SK-N-SH (cell line): ENCODE measurements at regions not wholly inside any gene's neighbourhood (a gene's known extent, or its start where the extent isn't known, plus 50 kb on each side); places are given as distances from the start of the nearest gene placed in this dataset.

Source experiments
- CTCF ChIA-PET: fragments of 300-600, 350-600 bp; formaldehyde crosslinking; extraction: SDS; loops from one replicate; lab custom pipeline; 2021; lab: Yijun Ruan, JAX
- POLR2A ChIA-PET: fragments of 350-600 bp; sonication (Branson Sonifier 250); formaldehyde crosslinking; extraction: SDS; loops from one replicate; lab custom pipeline; 2020; ENCODE audit warnings: antibody characterized with exemption, inconsistent platforms; lab: Yijun Ruan, JAX
- DNase-seq: peaks from one replicate; pipeline ENCODE4 v3.0.0; 2012
- H2AFZ ChIP-seq: fragments of 200-600 bp; sonication (generic); 2 replicates; pipeline ENCODE4 v1.8.1; 2016; ENCODE audit warnings: antibody characterized with exemption, mild to moderate bottlenecking, low read depth
- H3F3A ChIP-seq: fragments of 200-600 bp; sonication (generic); replicated peaks from 2 replicates; pipeline ENCODE3; 2016; ENCODE audit warnings: antibody characterized with exemption, mild to moderate bottlenecking; ENCODE audit not compliant: insufficient read depth
- H3K27ac ChIP-seq, 2 experiments: fragments of 200-500 bp in 1 of 2; fragments of 200-600 bp in 1 of 2; sonication (Bioruptor generic) in 1 of 2; sonication (generic), shearing (Covaris generic) in 1 of 2; 2 replicates each; pipeline versions ENCODE4 v1.5.1 to v1.6.1; 2014 to 2016; ENCODE audit warnings: low read depth in 2 of 2, inconsistent platforms in 1 of 2, low read length in 1 of 2, mild to moderate bottlenecking in 1 of 2, mixed read lengths in 1 of 2
- H3K27me3 ChIP-seq: fragments of 200-600 bp; sonication (generic), shearing (Covaris generic); 2 replicates; pipeline ENCODE4 v1.6.1; 2016; ENCODE audit warnings: mixed run types; ENCODE audit not compliant: insufficient read depth
- H3K36me3 ChIP-seq, 2 experiments: fragments of 200-500 bp in 1 of 2; fragments of 200-600 bp in 1 of 2; sonication (Bioruptor generic) in 1 of 2; sonication (generic) in 1 of 2; replicated peaks in 1 of 2; 2 replicates each; pipeline versions ENCODE3 to v1.5.1; 2014 to 2016; ENCODE audit warnings: low read length in 1 of 2, mild to moderate bottlenecking in 1 of 2; ENCODE audit not compliant: insufficient read depth in 2 of 2, control insufficient read depth in 1 of 2
- H3K4me1 ChIP-seq, 2 experiments: fragments of 200-500 bp in 1 of 2; fragments of 200-600 bp in 1 of 2; sonication (Bioruptor generic) in 1 of 2; sonication (generic), shearing (Covaris generic) in 1 of 2; 2 replicates each; pipeline versions ENCODE4 v1.5.1 to v1.6.1; 2014 to 2016; ENCODE audit warnings: low read depth in 1 of 2, low read length in 1 of 2, mixed run types in 1 of 2; ENCODE audit not compliant: insufficient read depth in 2 of 2, control insufficient read depth in 1 of 2
- H3K4me2 ChIP-seq: fragments of 200-600 bp; sonication (generic), shearing (Covaris generic); 2 replicates; pipeline ENCODE4 v1.6.1; 2017; ENCODE audit warnings: mixed run types
- H3K4me3 ChIP-seq, 2 experiments: fragments of 200-500 bp in 1 of 2; fragments of 200-600 bp in 1 of 2; sonication (Bioruptor generic) in 1 of 2; sonication (generic), shearing (Covaris generic) in 1 of 2; 2 replicates each; pipeline versions ENCODE4 v1.5.1 to v1.8.1; 2014 to 2016; ENCODE audit warnings: low read depth in 2 of 2, inconsistent platforms in 1 of 2, low read length in 1 of 2, mild to moderate bottlenecking in 1 of 2, mixed read lengths in 1 of 2, moderate library complexity in 1 of 2
- H3K79me2 ChIP-seq: fragments of 200-600 bp; sonication (generic); 2 replicates; pipeline ENCODE4 v1.8.1; 2017; ENCODE audit warnings: mild to moderate bottlenecking; ENCODE audit not compliant: insufficient read depth
- H3K9ac ChIP-seq: fragments of 200-600 bp; sonication (generic); 2 replicates; pipeline ENCODE4 v1.6.1; 2017; ENCODE audit warnings: mixed run types
- H3K9me2 ChIP-seq: fragments of 200-600 bp; sonication (generic); 2 replicates; pipeline ENCODE4 v1.6.1; 2017; ENCODE audit warnings: mixed run types
- H3K9me3 ChIP-seq: fragments of 200-600 bp; sonication (generic); 2 replicates; pipeline ENCODE4 v1.6.1; 2017; ENCODE audit warnings: mixed run types, mild to moderate bottlenecking, moderate library complexity
- H4K20me1 ChIP-seq: fragments of 200-600 bp; sonication (generic); 2 replicates; pipeline ENCODE4 v1.6.1; 2017; ENCODE audit warnings: mild to moderate bottlenecking, mixed run types; ENCODE audit not compliant: insufficient read depth
- CTCF ChIP-seq: fragments of 200-600 bp; sonication (generic); IDR thresholded peaks from 2 replicates; pipeline ENCODE4 v1.6.1; 2017; ENCODE audit warnings: antibody characterized with exemption, mild to moderate bottlenecking, moderate library complexity
- EP300 ChIP-seq, 2 experiments: IDR thresholded peaks; 2 replicates each; pipeline versions ENCODE4 v1.4.0 to v1.6.1; 2012; ENCODE audit warnings: borderline replicate concordance in 1 of 2, low read depth in 1 of 2, low read length in 1 of 2
- EZH2phosphoT487 ChIP-seq: fragments of 200-600 bp; sonication (generic); IDR thresholded peaks from 2 replicates; pipeline ENCODE4 v1.6.1; 2017; ENCODE audit warnings: low read depth, mixed run types, mild to moderate bottlenecking, antibody characterized with exemption, moderate library complexity, borderline replicate concordance
- FOSL2 ChIP-seq: IDR thresholded peaks from 2 replicates; pipeline ENCODE4 v1.4.0; 2012; ENCODE audit warnings: low read depth, mild to moderate bottlenecking, moderate library complexity, borderline replicate concordance
- GABPA ChIP-seq: IDR thresholded peaks from 2 replicates; pipeline ENCODE4 v1.4.0; 2012; ENCODE audit warnings: low read depth, mild to moderate bottlenecking
- GATA2 ChIP-seq: sonication (generic); formaldehyde crosslinking; IDR thresholded peaks from 2 replicates; pipeline ENCODE4 v1.5.0; 2020; ENCODE audit warnings: mild to moderate bottlenecking, missing genetic modification reagents
- JUND ChIP-seq: IDR thresholded peaks from 2 replicates; pipeline ENCODE4 v1.4.0; 2012
- MAX ChIP-seq: IDR thresholded peaks from 2 replicates; pipeline ENCODE4 v1.4.0; 2012; ENCODE audit warnings: low read depth
- MEF2A ChIP-seq: IDR thresholded peaks from 2 replicates; pipeline ENCODE4 v1.4.0; 2012; ENCODE audit warnings: low read depth, borderline replicate concordance
- MXI1 ChIP-seq: IDR thresholded peaks from 2 replicates; pipeline ENCODE4 v1.6.1; 2012; ENCODE audit warnings: mild to moderate bottlenecking, low read depth, low read length, improper control_type of control experiment
- NFIC ChIP-seq: IDR thresholded peaks from 2 replicates; pipeline ENCODE4 v1.4.0; 2012; ENCODE audit warnings: borderline replicate concordance
- NRF1 ChIP-seq: IDR thresholded peaks from 2 replicates; pipeline ENCODE4 v1.6.1; 2012; ENCODE audit warnings: low read depth, mild to moderate bottlenecking, low read length
- PBX3 ChIP-seq: IDR thresholded peaks from 2 replicates; pipeline ENCODE4; 2012
- POLR2AphosphoS5 ChIP-seq: IDR thresholded peaks from 2 replicates; pipeline ENCODE4 v1.6.1; 2012; ENCODE audit warnings: low read depth, low read length
- RAD21 ChIP-seq: IDR thresholded peaks from 2 replicates; pipeline ENCODE4 v1.6.1; 2012; ENCODE audit warnings: mild to moderate bottlenecking, low read length
- REST ChIP-seq: IDR thresholded peaks from 2 replicates; pipeline ENCODE4 v1.6.1; 2012; ENCODE audit warnings: mild to moderate bottlenecking, low read depth, low read length, moderate library complexity
- RXRA ChIP-seq: IDR thresholded peaks from 2 replicates; pipeline ENCODE4 v1.4.0; 2012; ENCODE audit warnings: low read depth, mild to moderate bottlenecking, borderline replicate concordance
- SIN3A ChIP-seq: IDR thresholded peaks from 2 replicates; pipeline ENCODE4 v1.6.1; 2012; ENCODE audit warnings: low read depth, mild to moderate bottlenecking, low read length, moderate library complexity, borderline replicate concordance
- SMC3 ChIP-seq: IDR thresholded peaks from 2 replicates; pipeline ENCODE4 v1.6.1; 2012; ENCODE audit warnings: low read depth, low read length, improper control_type of control experiment
- TAF1 ChIP-seq: IDR thresholded peaks from 2 replicates; pipeline ENCODE4 v1.6.1; 2012; ENCODE audit warnings: low read depth, mild to moderate bottlenecking, low read length, moderate library complexity, borderline replicate concordance
- TCF12 ChIP-seq: IDR thresholded peaks from 2 replicates; pipeline ENCODE4 v1.4.0; 2012
- TEAD4 ChIP-seq: IDR thresholded peaks from 2 replicates; pipeline ENCODE4 v1.4.0; 2012; ENCODE audit warnings: mild to moderate bottlenecking, borderline replicate concordance; ENCODE audit not compliant: insufficient read depth
- YY1 ChIP-seq: IDR thresholded peaks from 2 replicates; pipeline ENCODE4 v1.4.0; 2012; ENCODE audit warnings: low read depth, mild to moderate bottlenecking
- WGBS: methylation state at CpG from one replicate; pipeline ENCODE4 v1.1.6; 2017; ENCODE audit warnings: low lambda C conversion rate; 5-methylcytosine and 5-hydroxymethylcytosine counted together

GRCh38 chr13:26128676-26129075, 76.9 kb upstream of the SHISA2 start:
- H2AFZ ChIP-seq: no peak overlapping the region
- no peak for TF ChIP-seq TEAD4
- no peak for TF ChIP-seq RXRA
- no peak for TF ChIP-seq EP300 (IDR thresholded peaks at IDR 0.05; ENCODE audit: borderline replicate concordance in 1 of 2, low read depth in 1 of 2, low read length in 1 of 2)
- TF ChIP-seq MXI1: no peak
- TF ChIP-seq EZH2phosphoT487: no peak
- no peak for TF ChIP-seq GATA2 (CRISPR knock-in tag)
- no peak for TF ChIP-seq PBX3
- TF ChIP-seq CTCF: no peak
- TF ChIP-seq NRF1: no peak
- TF ChIP-seq RAD21: no peak
- TF ChIP-seq NFIC: no peak
- no peak for TF ChIP-seq YY1
- no peak for TF ChIP-seq SIN3A
- TF ChIP-seq POLR2AphosphoS5: no peak
- TF ChIP-seq MAX: no peak
- no peaks in the 10 kb centered on the region for H3K9me2 ChIP-seq
- ChIA-PET CTCF (interaction anchor here (1.0 kb wide), 1 partner anchor 11 kb away, joined by 3 read pairs; no protein-coding TSS in a partner anchor), POLR2A (no interaction called here)
- H3K27me3 ChIP-seq: no peaks in the 10 kb centered on the region
- H3K27ac ChIP-seq: no peak overlapping the region
- no peaks in the 10 kb centered on the region for H3F3A ChIP-seq
- no peak for DNase-seq
- H3K36me3 ChIP-seq: no peaks in the 10 kb centered on the region
- H3K4me3 ChIP-seq: no peak overlapping the region
- no peaks in the 10 kb centered on the region for H4K20me1 ChIP-seq
- H3K9ac ChIP-seq: no peak overlapping the region
- no peaks in the 10 kb centered on the region for H3K4me1 ChIP-seq
- no peak overlapping the region for H3K4me2 ChIP-seq
- WGBS: 34% methylated on average over 4 of the region's 4 CpGs
- no peaks in the 10 kb centered on the region for H3K9me3 ChIP-seq
- no peaks in the 10 kb centered on the region for H3K79me2 ChIP-seq

- H4K20me1 ChIP-seq: no peaks in the 10 kb centered on the region
- no peak overlapping the region for H3K27ac ChIP-seq
- 22% methylated on average over 6 of the region's 6 CpGs for WGBS
- ChIA-PET POLR2A (no interaction called here), CTCF (interaction anchor here (1.4 kb wide), 1 partner anchor 15 kb away, joined by 3 read pairs; no protein-coding TSS in a partner anchor)
- H3K9ac ChIP-seq: no peak overlapping the region
- H2AFZ ChIP-seq: no peak overlapping the region
- H3F3A ChIP-seq: no peaks in the 10 kb centered on the region
- H3K9me3 ChIP-seq: no peaks in the 10 kb centered on the region
- no peaks in the 10 kb centered on the region for H3K36me3 ChIP-seq
- H3K79me2 ChIP-seq: no peaks in the 10 kb centered on the region
- no peaks in the 10 kb centered on the region for H3K9me2 ChIP-seq
- H3K4me3 ChIP-seq: no peak overlapping the region
- no peaks in the 10 kb centered on the region for H3K4me1 ChIP-seq
- H3K4me2 ChIP-seq: no peak overlapping the region
- DNase-seq: no peak
- H3K27me3 ChIP-seq: no peaks in the 10 kb centered on the region; the same call in 1 of the 2 replicates
- TF ChIP-seq FOSL2: no peak
- TF ChIP-seq GABPA: no peak
- TF ChIP-seq POLR2AphosphoS5: no peak
- no peak for TF ChIP-seq YY1
- TF ChIP-seq MEF2A: no peak
- TF ChIP-seq TAF1: no peak
- no peak for TF ChIP-seq REST
- TF ChIP-seq EP300 (IDR thresholded peaks at IDR 0.05; ENCODE audit: borderline replicate concordance in 1 of 2, low read depth in 1 of 2, low read length in 1 of 2): no peak
- no peak for TF ChIP-seq MAX
- no peak for TF ChIP-seq SMC3
- no peak for TF ChIP-seq TCF12
- TF ChIP-seq JUND: no peak
Measured at GRCh38 chr13:26117620-26118019, 65.8 kb upstream of the SHISA2 start.
